Right lobe of liver (tissue), 4 donors: ENCODE measurements at regions not wholly inside any gene's neighbourhood (a gene's known extent, or its start where the extent isn't known, plus 50 kb on each side); places are given as distances from the start of the nearest gene placed in this dataset.

Experiments
- CTCF ChIP-seq, 4 donors: fragments of 200-600 bp in 3 of 4; fragments of 450-650 bp in 1 of 4; IDR thresholded peaks; one replicate each; pipeline versions ENCODE4 v1.5.1 to v1.8.0; 2016 to 2022; ENCODE audit warnings: antibody characterized with exemption in 4 of 4, mild to moderate bottlenecking in 2 of 4
- POLR2A ChIP-seq: fragments of 450-650 bp; IDR thresholded peaks from one replicate; pipeline ENCODE4 v1.6.1; 2017; ENCODE audit warnings: antibody characterized with exemption, mild to moderate bottlenecking
- donor health status: DM: no; HTN: no; CAD: no.
- donor health status: DM: no; HTN: no; CAD: no.
- donor health status: DM: no; HTN: yes; CAD: no.

- TF ChIP-seq POLR2A (no peak), CTCF (IDR thresholded peaks at IDR 0.05) (no peak)
Observed at GRCh38 chr1:194014014-194014413, 827.6 kb upstream of the B3GALT2 start.
